ENCODE measurements at regions not wholly inside any gene's neighbourhood (a gene's known extent, or its start where the extent isn't known, plus 50 kb on each side); places are given as distances from the start of the nearest gene placed in this dataset.

GRCh38 chr12:60819794-60820193, 1224.0 kb downstream of the SLC16A7 start:
- Histone ChIP-seq H3K27ac (ENCODE audit: low read length) (no peak overlapping the region), H3K27me3 (ENCODE audit: insufficient read depth, low read length) (no peaks in the 10 kb centered on the region), H3K4me1 (ENCODE audit: insufficient read depth, low read length) (no peaks in the 10 kb centered on the region), H3K9me3 (ENCODE audit: insufficient read depth, low read depth, low read length) (peaks cover 13% of the 10 kb centered on the region), H3K9ac (ENCODE audit: low read depth, low read length) (no peak overlapping the region), H3K4me3 (ENCODE audit: low read length) (no peak overlapping the region), H3K36me3 (ENCODE audit: insufficient read depth, low read depth, low read length) (no peaks in the 10 kb centered on the region)

GRCh38 chr12:60822580-60822979, 1226.8 kb downstream of the SLC16A7 start:
- Histone ChIP-seq H3K4me3 (ENCODE audit: low read length) (no peak overlapping the region), H3K9ac (ENCODE audit: low read depth, low read length) (no peak overlapping the region), H3K36me3 (ENCODE audit: insufficient read depth, low read depth, low read length) (no peaks in the 10 kb centered on the region)

GRCh38 chr12:60830381-60830780, 1234.6 kb downstream of the SLC16A7 start:
- H3K27me3 ChIP-seq (ENCODE audit: insufficient read depth, low read length) = no peaks in the 10 kb centered on the region
- H3K9ac ChIP-seq (ENCODE audit: low read depth, low read length) = no peak overlapping the region
- no peak overlapping the region for H3K4me3 ChIP-seq (ENCODE audit: low read length)
- no peaks in the 10 kb centered on the region for H3K36me3 ChIP-seq (ENCODE audit: insufficient read depth, low read depth, low read length)
- H3K9me3 ChIP-seq (ENCODE audit: insufficient read depth, low read depth, low read length) = no peaks in the 10 kb centered on the region
- no peak overlapping the region for H3K27ac ChIP-seq (ENCODE audit: low read length)
- peaks cover 8% of the 10 kb centered on the region; the same call in 1 of the 2 replicates for H3K4me1 ChIP-seq (ENCODE audit: insufficient read depth, low read length)

More at GRCh38 chr12:60822580-60822979, 1226.8 kb downstream of the SLC16A7 start:
- Histone ChIP-seq H3K27me3 (ENCODE audit: insufficient read depth, low read length) (no peaks in the 10 kb centered on the region), H3K9me3 (ENCODE audit: insufficient read depth, low read depth, low read length) (peaks cover under 1% of the 10 kb centered on the region; the same call in 1 of the 2 replicates), H3K4me1 (ENCODE audit: insufficient read depth, low read length) (no peaks in the 10 kb centered on the region), H3K27ac (ENCODE audit: low read length) (no peak overlapping the region)

GRCh38 chr12:60832290-60832689, 1236.5 kb downstream of the SLC16A7 start:
- H3K36me3 ChIP-seq (ENCODE audit: insufficient read depth, low read depth, low read length) = no peaks in the 10 kb centered on the region
- no peaks in the 10 kb centered on the region for H3K9me3 ChIP-seq (ENCODE audit: insufficient read depth, low read depth, low read length)
- no peak overlapping the region for H3K4me3 ChIP-seq (ENCODE audit: low read length)
- H3K9ac ChIP-seq (ENCODE audit: low read depth, low read length) = no peak overlapping the region
- H3K27ac ChIP-seq (ENCODE audit: low read length) = no peak overlapping the region
- peaks cover 12% of the 10 kb centered on the region; the same call in 1 of the 2 replicates for H3K4me1 ChIP-seq (ENCODE audit: insufficient read depth, low read length)
- no peaks in the 10 kb centered on the region for H3K27me3 ChIP-seq (ENCODE audit: insufficient read depth, low read length)

- H3K27ac ChIP-seq (ENCODE audit: low read length) = no peak overlapping the region
- no peaks in the 10 kb centered on the region for H3K9me3 ChIP-seq (ENCODE audit: insufficient read depth, low read depth, low read length)
- peaks cover 12% of the 10 kb centered on the region; the same call in 1 of the 2 replicates for H3K4me1 ChIP-seq (ENCODE audit: insufficient read depth, low read length)
- no peak overlapping the region for H3K4me3 ChIP-seq (ENCODE audit: low read length)
- H3K9ac ChIP-seq (ENCODE audit: low read depth, low read length) = no peak overlapping the region
- H3K27me3 ChIP-seq (ENCODE audit: insufficient read depth, low read length) = no peaks in the 10 kb centered on the region
- H3K36me3 ChIP-seq (ENCODE audit: insufficient read depth, low read depth, low read length) = no peaks in the 10 kb centered on the region
Measured at GRCh38 chr12:60834372-60834771, 1238.5 kb downstream of the SLC16A7 start.

GRCh38 chr12:60834806-60835205, 1239.0 kb downstream of the SLC16A7 start:
- Histone ChIP-seq H3K27me3 (ENCODE audit: insufficient read depth, low read length) (no peaks in the 10 kb centered on the region), H3K36me3 (ENCODE audit: insufficient read depth, low read depth, low read length) (no peaks in the 10 kb centered on the region), H3K9ac (ENCODE audit: low read depth, low read length) (no peak overlapping the region), H3K4me3 (ENCODE audit: low read length) (no peak overlapping the region), H3K27ac (ENCODE audit: low read length) (no peak overlapping the region), H3K4me1 (ENCODE audit: insufficient read depth, low read length) (peaks cover 12% of the 10 kb centered on the region; the same call in 1 of the 2 replicates), H3K9me3 (ENCODE audit: insufficient read depth, low read depth, low read length) (no peaks in the 10 kb centered on the region)

- peaks cover 12% of the 10 kb centered on the region; the same call in 1 of the 2 replicates for H3K4me1 ChIP-seq (ENCODE audit: insufficient read depth, low read length)
- no peaks in the 10 kb centered on the region for H3K9me3 ChIP-seq (ENCODE audit: insufficient read depth, low read depth, low read length)
- no peak overlapping the region for H3K4me3 ChIP-seq (ENCODE audit: low read length)
- H3K27me3 ChIP-seq (ENCODE audit: insufficient read depth, low read length) = no peaks in the 10 kb centered on the region
- H3K36me3 ChIP-seq (ENCODE audit: insufficient read depth, low read depth, low read length) = no peaks in the 10 kb centered on the region
- H3K9ac ChIP-seq (ENCODE audit: low read depth, low read length) = no peak overlapping the region
- H3K27ac ChIP-seq (ENCODE audit: low read length) = no peak overlapping the region
Measured at GRCh38 chr12:60836651-60837050, 1240.8 kb downstream of the SLC16A7 start.

GRCh38 chr12:60842181-60842580, 1246.4 kb downstream of the SLC16A7 start:
- Histone ChIP-seq H3K9me3 (ENCODE audit: insufficient read depth, low read depth, low read length) (no peaks in the 10 kb centered on the region), H3K4me3 (ENCODE audit: low read length) (no peak overlapping the region), H3K9ac (ENCODE audit: low read depth, low read length) (no peak overlapping the region), H3K36me3 (ENCODE audit: insufficient read depth, low read depth, low read length) (no peaks in the 10 kb centered on the region), H3K27ac (ENCODE audit: low read length) (no peak overlapping the region), H3K4me1 (ENCODE audit: insufficient read depth, low read length) (no peaks in the 10 kb centered on the region), H3K27me3 (ENCODE audit: insufficient read depth, low read length) (no peaks in the 10 kb centered on the region)

GRCh38 chr12:60844101-60844500, 1248.3 kb downstream of the SLC16A7 start:
- Histone ChIP-seq H3K27me3 (ENCODE audit: insufficient read depth, low read length) (no peaks in the 10 kb centered on the region), H3K36me3 (ENCODE audit: insufficient read depth, low read depth, low read length) (no peaks in the 10 kb centered on the region), H3K9ac (ENCODE audit: low read depth, low read length) (no peak overlapping the region), H3K4me3 (ENCODE audit: low read length) (no peak overlapping the region), H3K4me1 (ENCODE audit: insufficient read depth, low read length) (no peaks in the 10 kb centered on the region), H3K27ac (ENCODE audit: low read length) (no peak overlapping the region), H3K9me3 (ENCODE audit: insufficient read depth, low read depth, low read length) (no peaks in the 10 kb centered on the region)

GRCh38 chr12:60844875-60845274, 1249.0 kb downstream of the SLC16A7 start:
- Histone ChIP-seq H3K9me3 (ENCODE audit: insufficient read depth, low read depth, low read length) (no peaks in the 10 kb centered on the region), H3K27ac (ENCODE audit: low read length) (no peak overlapping the region), H3K4me3 (ENCODE audit: low read length) (no peak overlapping the region), H3K36me3 (ENCODE audit: insufficient read depth, low read depth, low read length) (no peaks in the 10 kb centered on the region), H3K9ac (ENCODE audit: low read depth, low read length) (no peak overlapping the region), H3K4me1 (ENCODE audit: insufficient read depth, low read length) (no peaks in the 10 kb centered on the region), H3K27me3 (ENCODE audit: insufficient read depth, low read length) (no peaks in the 10 kb centered on the region)

- Histone ChIP-seq H3K9me3 (ENCODE audit: insufficient read depth, low read depth, low read length) (no peaks in the 10 kb centered on the region), H3K4me1 (ENCODE audit: insufficient read depth, low read length) (no peaks in the 10 kb centered on the region), H3K36me3 (ENCODE audit: insufficient read depth, low read depth, low read length) (no peaks in the 10 kb centered on the region), H3K27ac (ENCODE audit: low read length) (no peak overlapping the region), H3K9ac (ENCODE audit: low read depth, low read length) (no peak overlapping the region), H3K27me3 (ENCODE audit: insufficient read depth, low read length) (no peaks in the 10 kb centered on the region), H3K4me3 (ENCODE audit: low read length) (no peak overlapping the region)
Measured at GRCh38 chr12:60845696-60846095, 1249.9 kb downstream of the SLC16A7 start.

- no peaks in the 10 kb centered on the region for H3K4me1 ChIP-seq (ENCODE audit: insufficient read depth, low read length)
- no peaks in the 10 kb centered on the region for H3K36me3 ChIP-seq (ENCODE audit: insufficient read depth, low read depth, low read length)
- no peaks in the 10 kb centered on the region for H3K9me3 ChIP-seq (ENCODE audit: insufficient read depth, low read depth, low read length)
- H3K4me3 ChIP-seq (ENCODE audit: low read length) = no peak overlapping the region
- no peak overlapping the region for H3K9ac ChIP-seq (ENCODE audit: low read depth, low read length)
- H3K27ac ChIP-seq (ENCODE audit: low read length) = no peak overlapping the region
- no peaks in the 10 kb centered on the region for H3K27me3 ChIP-seq (ENCODE audit: insufficient read depth, low read length)
Measured at GRCh38 chr12:60847281-60847680, 1251.5 kb downstream of the SLC16A7 start.

Data from iPS-20b (cell line).